ENCODE measurements at regions not wholly inside any gene's neighbourhood (a gene's known extent, or its start where the extent isn't known, plus 50 kb on each side); places are given as distances from the start of the nearest gene placed in this dataset.
"Not testable (repeated sequence)": the region's sequence is repeated elsewhere in the genome, so short reads cannot be mapped to it uniquely, and the experiment has no call there.

GRCh38 chr13:23127540-23127939, 53.2 kb upstream of the SGCG start:
- TF ChIP-seq, protein P1, sequence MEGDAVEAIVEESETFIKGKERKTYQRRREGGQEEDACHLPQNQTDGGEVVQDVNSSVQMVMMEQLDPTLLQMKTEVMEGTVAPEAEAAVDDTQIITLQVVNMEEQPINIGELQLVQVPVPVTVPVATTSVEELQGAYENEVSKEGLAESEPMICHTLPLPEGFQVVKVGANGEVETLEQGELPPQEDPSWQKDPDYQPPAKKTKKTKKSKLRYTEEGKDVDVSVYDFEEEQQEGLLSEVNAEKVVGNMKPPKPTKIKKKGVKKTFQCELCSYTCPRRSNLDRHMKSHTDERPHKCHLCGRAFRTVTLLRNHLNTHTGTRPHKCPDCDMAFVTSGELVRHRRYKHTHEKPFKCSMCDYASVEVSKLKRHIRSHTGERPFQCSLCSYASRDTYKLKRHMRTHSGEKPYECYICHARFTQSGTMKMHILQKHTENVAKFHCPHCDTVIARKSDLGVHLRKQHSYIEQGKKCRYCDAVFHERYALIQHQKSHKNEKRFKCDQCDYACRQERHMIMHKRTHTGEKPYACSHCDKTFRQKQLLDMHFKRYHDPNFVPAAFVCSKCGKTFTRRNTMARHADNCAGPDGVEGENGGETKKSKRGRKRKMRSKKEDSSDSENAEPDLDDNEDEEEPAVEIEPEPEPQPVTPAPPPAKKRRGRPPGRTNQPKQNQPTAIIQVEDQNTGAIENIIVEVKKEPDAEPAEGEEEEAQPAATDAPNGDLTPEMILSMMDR (conservative IDR thresholded peaks at IDR 0.05; ENCODE audit: low read length) = not testable (repeated sequence)
- not testable (repeated sequence) for TF ChIP-seq EZH2phosphoT487 (IDR thresholded peaks at IDR 0.05; ENCODE audit: borderline replicate concordance)
